Hepatocyte (in vitro differentiated cells): ENCODE measurements at regions not wholly inside any gene's neighbourhood (a gene's known extent, or its start where the extent isn't known, plus 50 kb on each side); places are given as distances from the start of the nearest gene placed in this dataset.

Experiments used
- DNase-seq: peaks from one replicate; pipeline ENCODE4 v3.0.0-alpha.2; 2016; ENCODE audit warnings: low spot score
- H2AFZ ChIP-seq: fragments of 200-600 bp; sonication (generic); 2 replicates; pipeline ENCODE4 v1.6.0; 2016; ENCODE audit warnings: antibody characterized with exemption, mild to moderate bottlenecking
- H3K27ac ChIP-seq: fragments of 200-600 bp; sonication (generic); 2 replicates; pipeline ENCODE4 v1.5.1; 2016; ENCODE audit warnings: mild to moderate bottlenecking
- H3K27me3 ChIP-seq: fragments of 200-600 bp; sonication (generic); 2 replicates; pipeline ENCODE4 v1.6.1; 2016
- H3K36me3 ChIP-seq: fragments of 200-600 bp; sonication (generic); replicated peaks from 2 replicates; pipeline ENCODE4 v1.5.1; 2016; ENCODE audit warnings: low read depth; ENCODE audit not compliant: insufficient read depth
- H3K4me1 ChIP-seq: fragments of 200-600 bp; sonication (generic); 2 replicates; pipeline ENCODE4 v1.5.1; 2016; ENCODE audit warnings: mild to moderate bottlenecking, moderate library complexity; ENCODE audit not compliant: insufficient read depth
- H3K4me2 ChIP-seq: fragments of 200-600 bp; sonication (generic); 2 replicates; pipeline ENCODE4 v1.6.0; 2016
- H3K4me3 ChIP-seq: fragments of 200-600 bp; sonication (generic); 2 replicates; pipeline ENCODE4 v1.5.1; 2016; ENCODE audit warnings: mild to moderate bottlenecking
- H3K79me2 ChIP-seq: fragments of 200-600 bp; sonication (generic); 2 replicates; pipeline ENCODE4 v1.6.0; 2017; ENCODE audit warnings: mild to moderate bottlenecking
- H3K9me2 ChIP-seq: fragments of 200-600 bp; sonication (generic); replicated peaks from 2 replicates; pipeline ENCODE4 v1.6.0; 2017; ENCODE audit warnings: mild to moderate bottlenecking; ENCODE audit not compliant: insufficient read depth
- H3K9me3 ChIP-seq: fragments of 200-600 bp; sonication (generic); 2 replicates; pipeline ENCODE4 v1.5.1; 2016; ENCODE audit warnings: low read depth, mild to moderate bottlenecking
- H4K20me1 ChIP-seq: fragments of 200-600 bp; sonication (generic); 2 replicates; pipeline ENCODE4 v1.6.0; 2016; ENCODE audit warnings: mild to moderate bottlenecking; ENCODE audit not compliant: insufficient read depth, poor library complexity, severe bottlenecking
- CTCF ChIP-seq: fragments of 200-600 bp; sonication (generic); IDR thresholded peaks from 2 replicates; pipeline ENCODE4 v1.5.1; 2016; ENCODE audit warnings: antibody characterized with exemption, mild to moderate bottlenecking; ENCODE audit not compliant: poor library complexity
- EZH2 ChIP-seq: fragments of 200-600 bp; sonication (generic); IDR thresholded peaks from 2 replicates; pipeline ENCODE4 v1.6.1; 2016; ENCODE audit warnings: antibody characterized with exemption, mild to moderate bottlenecking, borderline replicate concordance
- EZH2phosphoT487 ChIP-seq: fragments of 200-600 bp; sonication (generic); IDR thresholded peaks from one replicate; pipeline ENCODE4 v1.6.1; 2018; ENCODE audit warnings: antibody characterized with exemption, mild to moderate bottlenecking, low read depth, moderate library complexity; ENCODE audit not compliant: unreplicated experiment, severe bottlenecking
- WGBS: methylation state at CpG from one replicate; pipeline ENCODE4 v1.1.6; 2016; ENCODE audit warnings: low lambda C conversion rate; ENCODE audit errors: missing lambda C conversion rate; 5-methylcytosine and 5-hydroxymethylcytosine counted together

GRCh38 chr4:125679989-125680388 lies 365.2 kb downstream of the FAT4 start:
- H3K79me2 ChIP-seq: no peaks in the 10 kb centered on the region
- H3K4me1 ChIP-seq: no peaks in the 10 kb centered on the region
- no peaks in the 10 kb centered on the region for H3K36me3 ChIP-seq
- H3K27me3 ChIP-seq: no peaks in the 10 kb centered on the region
- H3K27ac ChIP-seq: no peak overlapping the region
- TF ChIP-seq CTCF (no peak), EZH2phosphoT487 (no peak), EZH2 (no peak)
- H3K4me3 ChIP-seq: no peak overlapping the region
- H4K20me1 ChIP-seq: no peaks in the 10 kb centered on the region
- no peaks in the 10 kb centered on the region for H3K9me3 ChIP-seq
- DNase-seq: no peak
- H3K4me2 ChIP-seq: no peak overlapping the region
- no peak overlapping the region for H2AFZ ChIP-seq
- H3K9me2 ChIP-seq: no peaks in the 10 kb centered on the region

DNA sequence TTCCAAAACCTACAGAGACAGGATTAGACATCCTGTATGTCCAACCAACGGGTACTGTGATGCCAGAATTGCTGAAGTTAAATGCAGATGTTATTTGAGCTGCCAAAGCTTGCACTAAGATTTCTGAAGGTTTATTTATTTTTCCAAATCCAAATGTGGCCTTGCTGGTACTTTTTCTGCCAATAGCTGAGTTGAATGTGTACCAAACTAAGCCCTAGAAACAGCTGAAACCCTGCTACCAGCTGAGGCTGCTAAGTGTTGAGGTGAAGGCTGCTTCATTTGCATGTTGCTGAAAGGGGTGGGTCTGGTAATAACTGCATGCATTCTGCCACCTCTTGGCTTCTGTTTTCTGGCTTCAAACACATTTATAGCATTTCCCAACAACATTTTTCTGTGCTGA lies 366.5 kb downstream of the FAT4 start:
- Histone ChIP-seq H4K20me1 (no peaks in the 10 kb centered on the region), H3K9me3 (no peaks in the 10 kb centered on the region), H3K36me3 (no peaks in the 10 kb centered on the region), H3K4me3 (no peak overlapping the region), H3K79me2 (no peaks in the 10 kb centered on the region), H3K4me2 (no peak overlapping the region), H3K4me1 (no peaks in the 10 kb centered on the region), H2AFZ (no peak overlapping the region), H3K9me2 (no peaks in the 10 kb centered on the region), H3K27me3 (no peaks in the 10 kb centered on the region), H3K27ac (no peak overlapping the region)
- 67% methylated on average over 1 of the region's 1 CpG for WGBS
- no peak for DNase-seq
- TF ChIP-seq EZH2phosphoT487 (no peak), EZH2 (no peak), CTCF (no peak)

- no peaks in the 10 kb centered on the region for H3K9me3 ChIP-seq
- TF ChIP-seq EZH2: no peak
- TF ChIP-seq EZH2phosphoT487: no peak
- no peak for TF ChIP-seq CTCF
- 95% methylated on average over 18 of the region's 18 CpGs for WGBS
- H3K27ac ChIP-seq: no peak overlapping the region
- no peaks in the 10 kb centered on the region for H3K4me1 ChIP-seq
- DNase-seq: no peak
- H3K4me3 ChIP-seq: no peak overlapping the region
- H3K27me3 ChIP-seq: no peaks in the 10 kb centered on the region
- H4K20me1 ChIP-seq: no peaks in the 10 kb centered on the region
- H3K9me2 ChIP-seq: no peaks in the 10 kb centered on the region
- H2AFZ ChIP-seq: no peak overlapping the region
- no peaks in the 10 kb centered on the region for H3K36me3 ChIP-seq
- H3K4me2 ChIP-seq: no peak overlapping the region
- H3K79me2 ChIP-seq: no peaks in the 10 kb centered on the region
These were observed 368.0 kb downstream of the FAT4 start for GRCh38 chr4:125682730-125683129.

DNA sequence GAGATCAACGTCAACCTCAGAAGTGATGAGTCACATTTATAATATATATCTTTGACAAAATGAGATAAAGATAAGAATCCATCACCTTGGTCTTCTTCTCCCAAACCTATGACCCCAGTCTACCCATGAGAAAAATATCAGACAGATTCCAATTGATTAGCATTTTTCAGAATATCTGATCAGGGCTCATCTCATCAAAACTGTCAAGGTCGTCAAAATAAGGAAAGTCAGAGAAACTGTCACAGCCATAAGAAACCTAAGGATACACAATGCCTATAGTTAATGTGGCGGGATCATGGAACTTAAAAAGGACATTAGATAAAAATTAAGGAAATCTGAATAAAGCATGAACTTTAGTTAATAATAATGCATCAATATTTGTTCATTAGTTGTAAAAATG lies 374.1 kb downstream of the FAT4 start:
- no peaks in the 10 kb centered on the region for H3K79me2 ChIP-seq
- DNase-seq: no peak
- no peak overlapping the region for H3K4me2 ChIP-seq
- no peaks in the 10 kb centered on the region for H3K27me3 ChIP-seq
- H3K9me2 ChIP-seq: no peaks in the 10 kb centered on the region
- H3K36me3 ChIP-seq: no peaks in the 10 kb centered on the region
- H3K4me3 ChIP-seq: no peak overlapping the region
- TF ChIP-seq CTCF (no peak), EZH2phosphoT487 (no peak), EZH2 (no peak)
- no peak overlapping the region for H2AFZ ChIP-seq
- no peaks in the 10 kb centered on the region for H4K20me1 ChIP-seq
- H3K9me3 ChIP-seq: no peaks in the 10 kb centered on the region
- H3K27ac ChIP-seq: no peak overlapping the region
- no peaks in the 10 kb centered on the region for H3K4me1 ChIP-seq
- WGBS: 94% methylated on average over 3 of the region's 3 CpGs
